ENCODE measurements at regions not wholly inside any gene's neighbourhood (a gene's known extent, or its start where the extent isn't known, plus 50 kb on each side); places are given as distances from the start of the nearest gene placed in this dataset.
"Not testable (repeated sequence)": the region's sequence is repeated elsewhere in the genome, so short reads cannot be mapped to it uniquely, and the experiment has no call there.

GRCh38 chr9:73444821-73445220 is 293.2 kb downstream of the ANXA1 start:
- H3K27me3 Mint-ChIP-seq, result no peaks in the 10 kb centered on the region
- Histone ChIP-seq H3K4me3 (ENCODE audit: low read length) (no peak overlapping the region), H3K4me1 (ENCODE audit: insufficient read depth, low read length) (no peaks in the 10 kb centered on the region), H3K27me3 (ENCODE audit: insufficient read depth, low read length, poor library complexity, severe bottlenecking) (no peaks in the 10 kb centered on the region), H3K9me3 (ENCODE audit: low read length) (no peaks in the 10 kb centered on the region), H3K36me3 (ENCODE audit: insufficient read depth, low read length) (no peaks in the 10 kb centered on the region), H3K27ac (ENCODE audit: low read depth, low read length) (no peak overlapping the region)
- H3K36me3 Mint-ChIP-seq, result no peaks in the 10 kb centered on the region
- CTCF ChIA-PET, result no interaction called here
- POLR2A ChIA-PET, result no interaction called here
- H3K27ac Mint-ChIP-seq, result no peak overlapping the region
- no peaks in the 10 kb centered on the region for H3K4me1 Mint-ChIP-seq
- no peak for DNase-seq
- no peak overlapping the region for H3K4me3 Mint-ChIP-seq
- H3K9me3 Mint-ChIP-seq, result peaks cover 0 to 8% (median 2%) of the 10 kb centered on the region in 5 donors

GRCh38 chr9:73445384-73445783 is 293.7 kb downstream of the ANXA1 start:
- H3K27ac ChIP-seq (ENCODE audit: low read depth, low read length); H3K4me3 ChIP-seq (ENCODE audit: low read length); CTCF ChIA-PET; H3K36me3 Mint-ChIP-seq; H3K4me1 Mint-ChIP-seq; H3K27me3 Mint-ChIP-seq; H3K36me3 ChIP-seq (ENCODE audit: insufficient read depth, low read length); H3K27me3 ChIP-seq (ENCODE audit: insufficient read depth, low read length, poor library complexity, severe bottlenecking); POLR2A ChIA-PET; DNase-seq; H3K9me3 Mint-ChIP-seq; H3K4me3 Mint-ChIP-seq; H3K9me3 ChIP-seq (ENCODE audit: low read length); H3K4me1 ChIP-seq (ENCODE audit: insufficient read depth, low read length); H3K27ac Mint-ChIP-seq: not testable (repeated sequence)

- Mint-ChIP-seq H3K4me3 (no peak overlapping the region), H3K4me1 (no peaks in the 10 kb centered on the region), H3K27ac (no peak overlapping the region), H3K9me3 (peaks cover 0 to 13% (median 3%) of the 10 kb centered on the region in 5 donors), H3K27me3 (no peaks in the 10 kb centered on the region), H3K36me3 (no peaks in the 10 kb centered on the region)
- Histone ChIP-seq H3K4me3 (ENCODE audit: low read length) (no peak overlapping the region), H3K4me1 (ENCODE audit: insufficient read depth, low read length) (no peaks in the 10 kb centered on the region), H3K27ac (ENCODE audit: low read depth, low read length) (no peak overlapping the region), H3K9me3 (ENCODE audit: low read length) (no peaks in the 10 kb centered on the region), H3K36me3 (ENCODE audit: insufficient read depth, low read length) (no peaks in the 10 kb centered on the region), H3K27me3 (ENCODE audit: insufficient read depth, low read length, poor library complexity, severe bottlenecking) (no peaks in the 10 kb centered on the region)
- ChIA-PET POLR2A (no interaction called here), CTCF (no interaction called here)
- DNase-seq, result no peak
Observed at GRCh38 chr9:73446306-73446705, 294.6 kb downstream of the ANXA1 start.

- Mint-ChIP-seq H3K9me3 (peaks cover 0 to 10% (median 4%) of the 10 kb centered on the region in 5 donors), H3K27me3 (peaks cover 0 to 1% of the 10 kb centered on the region in 2 donors), H3K4me1 (no peaks in the 10 kb centered on the region), H3K36me3 (no peaks in the 10 kb centered on the region), H3K4me3 (no peak overlapping the region), H3K27ac (no peak overlapping the region)
- H3K4me3 ChIP-seq (ENCODE audit: low read length), result no peak overlapping the region
- H3K9me3 ChIP-seq (ENCODE audit: low read length), result no peaks in the 10 kb centered on the region
- no peaks in the 10 kb centered on the region for H3K36me3 ChIP-seq (ENCODE audit: insufficient read depth, low read length)
- H3K27me3 ChIP-seq (ENCODE audit: insufficient read depth, low read length, poor library complexity, severe bottlenecking), result no peaks in the 10 kb centered on the region
- no peak for DNase-seq
- no peaks in the 10 kb centered on the region for H3K4me1 ChIP-seq (ENCODE audit: insufficient read depth, low read length)
- ChIA-PET CTCF (no interaction called here), POLR2A (no interaction called here)
- no peak overlapping the region for H3K27ac ChIP-seq (ENCODE audit: low read depth, low read length)
Observed at GRCh38 chr9:73451003-73451402, 299.3 kb downstream of the ANXA1 start.

- H3K36me3 Mint-ChIP-seq, result no peaks in the 10 kb centered on the region
- H3K27me3 Mint-ChIP-seq, result no peaks in the 10 kb centered on the region
- POLR2A ChIA-PET, result no interaction called here
- Histone ChIP-seq H3K36me3 (ENCODE audit: insufficient read depth, low read length) (no peaks in the 10 kb centered on the region), H3K4me1 (ENCODE audit: insufficient read depth, low read length) (no peaks in the 10 kb centered on the region), H3K27me3 (ENCODE audit: insufficient read depth, low read length, poor library complexity, severe bottlenecking) (no peaks in the 10 kb centered on the region), H3K27ac (ENCODE audit: low read depth, low read length) (no peak overlapping the region), H3K4me3 (ENCODE audit: low read length) (no peak overlapping the region), H3K9me3 (ENCODE audit: low read length) (no peaks in the 10 kb centered on the region)
- H3K9me3 Mint-ChIP-seq, result peaks cover 0 to 10% (median 0%) of the 10 kb centered on the region in 5 donors
- no peak for DNase-seq
- H3K4me1 Mint-ChIP-seq, result no peaks in the 10 kb centered on the region
- CTCF ChIA-PET, result no interaction called here
- no peak overlapping the region for H3K27ac Mint-ChIP-seq
- no peak overlapping the region for H3K4me3 Mint-ChIP-seq
Observed at GRCh38 chr9:73459817-73460216, 308.2 kb downstream of the ANXA1 start.

- CTCF ChIA-PET, result no interaction called here
- no peaks in the 10 kb centered on the region for H3K36me3 Mint-ChIP-seq
Observed at GRCh38 chr9:73468716-73469115, 317.1 kb downstream of the ANXA1 start.

GRCh38 chr9:73470766-73471165 is 319.1 kb downstream of the ANXA1 start:
- H3K27ac Mint-ChIP-seq, result no peak overlapping the region
- no peaks in the 10 kb centered on the region for H3K4me1 ChIP-seq (ENCODE audit: insufficient read depth, low read length)
- no peak overlapping the region for H3K4me3 Mint-ChIP-seq
- H3K9me3 Mint-ChIP-seq, result peaks cover 0 to 5% (median 3%) of the 10 kb centered on the region in 5 donors
- DNase-seq, result no peak
- no peak overlapping the region for H3K4me3 ChIP-seq (ENCODE audit: low read length)
- ChIA-PET POLR2A (no interaction called here), CTCF (no interaction called here)
- H3K36me3 Mint-ChIP-seq, result no peaks in the 10 kb centered on the region
- H3K27me3 Mint-ChIP-seq, result no peaks in the 10 kb centered on the region
- H3K27ac ChIP-seq (ENCODE audit: low read depth, low read length), result no peak overlapping the region
- no peaks in the 10 kb centered on the region for H3K9me3 ChIP-seq (ENCODE audit: low read length)
- H3K27me3 ChIP-seq (ENCODE audit: insufficient read depth, low read length, poor library complexity, severe bottlenecking), result no peaks in the 10 kb centered on the region
- no peaks in the 10 kb centered on the region for H3K4me1 Mint-ChIP-seq
- no peaks in the 10 kb centered on the region for H3K36me3 ChIP-seq (ENCODE audit: insufficient read depth, low read length)

More at GRCh38 chr9:73468716-73469115, 317.1 kb downstream of the ANXA1 start:
- Mint-ChIP-seq H3K4me3 (no peak overlapping the region), H3K27me3 (no peaks in the 10 kb centered on the region), H3K4me1 (no peaks in the 10 kb centered on the region), H3K27ac (no peak overlapping the region), H3K9me3 (peaks cover 0 to 3% (median 0%) of the 10 kb centered on the region in 5 donors)
- POLR2A ChIA-PET, result no interaction called here
- H3K9me3 ChIP-seq (ENCODE audit: low read length), result no peaks in the 10 kb centered on the region
- H3K4me3 ChIP-seq (ENCODE audit: low read length), result no peak overlapping the region
- no peaks in the 10 kb centered on the region for H3K27me3 ChIP-seq (ENCODE audit: insufficient read depth, low read length, poor library complexity, severe bottlenecking)
- H3K27ac ChIP-seq (ENCODE audit: low read depth, low read length), result no peak overlapping the region
- H3K36me3 ChIP-seq (ENCODE audit: insufficient read depth, low read length), result no peaks in the 10 kb centered on the region
- H3K4me1 ChIP-seq (ENCODE audit: insufficient read depth, low read length), result no peaks in the 10 kb centered on the region
- no peak for DNase-seq

- POLR2A ChIA-PET, result no interaction called here
- CTCF ChIA-PET, result no interaction called here
Observed at GRCh38 chr9:73474002-73474600, 322.4 kb downstream of the ANXA1 start.

GRCh38 chr9:73474625-73475024 is 323.0 kb downstream of the ANXA1 start:
- no peak overlapping the region for H3K4me3 ChIP-seq (ENCODE audit: low read length)
- no peak overlapping the region for H3K27ac ChIP-seq (ENCODE audit: low read depth, low read length)
- no peaks in the 10 kb centered on the region for H3K36me3 ChIP-seq (ENCODE audit: insufficient read depth, low read length)
- CTCF ChIA-PET, result no interaction called here
- no peaks in the 10 kb centered on the region for H3K4me1 Mint-ChIP-seq
- H3K4me1 ChIP-seq (ENCODE audit: insufficient read depth, low read length), result no peaks in the 10 kb centered on the region
- H3K36me3 Mint-ChIP-seq, result no peaks in the 10 kb centered on the region
- peaks cover 0 to 7% (median 1%) of the 10 kb centered on the region in 5 donors for H3K9me3 Mint-ChIP-seq
- H3K27ac Mint-ChIP-seq, result no peak overlapping the region
- no peaks in the 10 kb centered on the region for H3K27me3 Mint-ChIP-seq
- no peak for DNase-seq
- no peak overlapping the region for H3K4me3 Mint-ChIP-seq
- H3K9me3 ChIP-seq (ENCODE audit: low read length), result no peaks in the 10 kb centered on the region
- H3K27me3 ChIP-seq (ENCODE audit: insufficient read depth, low read length, poor library complexity, severe bottlenecking), result no peaks in the 10 kb centered on the region
- POLR2A ChIA-PET, result no interaction called here

More at GRCh38 chr9:73474002-73474600, 322.4 kb downstream of the ANXA1 start:
- H3K4me1 ChIP-seq (ENCODE audit: insufficient read depth, low read length), result no peaks in the 10 kb centered on the region
- Mint-ChIP-seq H3K4me3 (no peak overlapping the region), H3K36me3 (no peaks in the 10 kb centered on the region), H3K4me1 (no peaks in the 10 kb centered on the region), H3K27me3 (no peaks in the 10 kb centered on the region), H3K9me3 (peaks cover 0 to 7% (median 1%) of the 10 kb centered on the region in 5 donors), H3K27ac (no peak overlapping the region)
- no peak overlapping the region for H3K4me3 ChIP-seq (ENCODE audit: low read length)
- H3K36me3 ChIP-seq (ENCODE audit: insufficient read depth, low read length), result no peaks in the 10 kb centered on the region
- H3K9me3 ChIP-seq (ENCODE audit: low read length), result no peaks in the 10 kb centered on the region
- no peaks in the 10 kb centered on the region for H3K27me3 ChIP-seq (ENCODE audit: insufficient read depth, low read length, poor library complexity, severe bottlenecking)
- DNase-seq, result no peak
- H3K27ac ChIP-seq (ENCODE audit: low read depth, low read length), result no peak overlapping the region
